CD14-positive monocyte (primary cell): ENCODE measurements at regions not wholly inside any gene's neighbourhood (a gene's known extent, or its start where the extent isn't known, plus 50 kb on each side); places are given as distances from the start of the nearest gene placed in this dataset.

Source experiments
- DNase-seq, 3 donors: peaks; one replicate each; pipeline ENCODE4 v3.0.0-alpha.2; 2011 to 2022
- H2AFZ ChIP-seq: 2 replicates; pipeline ENCODE4 v1.6.0; 2012; ENCODE audit warnings: mild to moderate bottlenecking, low read depth, low read length, inconsistent platforms; ENCODE audit not compliant: insufficient read depth, poor library complexity, severe bottlenecking
- H3K27ac ChIP-seq, 2 donors: 1 replicate in 1 of 2; 2 replicates in 1 of 2; pipeline ENCODE4 v1.5.1; 2012 to 2013; ENCODE audit warnings: low read length in 2 of 2, control low read depth in 1 of 2, inconsistent platforms in 1 of 2, low read depth in 1 of 2, mild to moderate bottlenecking in 1 of 2
- H3K27me3 ChIP-seq, 2 donors: one replicate each; pipeline versions ENCODE4 v1.6.0 to v1.6.1; 2011 to 2013; ENCODE audit warnings: low read length in 2 of 2; ENCODE audit not compliant: control insufficient read depth in 2 of 2, insufficient read depth in 2 of 2
- H3K36me3 ChIP-seq, 2 donors: replicated peaks in 1 of 2; 1 replicate in 1 of 2; 2 replicates in 1 of 2; pipeline versions ENCODE4 v1.5.1 to v1.6.1; 2012 to 2013; ENCODE audit warnings: low read length in 2 of 2, control low read depth in 1 of 2, inconsistent platforms in 1 of 2, mild to moderate bottlenecking in 1 of 2; ENCODE audit not compliant: insufficient read depth in 2 of 2, control insufficient read depth in 1 of 2
- H3K4me1 ChIP-seq, 2 donors: 1 replicate in 1 of 2; 2 replicates in 1 of 2; pipeline versions ENCODE4 v1.5.1 to v1.6.1; 2012 to 2013; ENCODE audit warnings: low read length in 2 of 2, control low read depth in 1 of 2, inconsistent platforms in 1 of 2, mild to moderate bottlenecking in 1 of 2, moderate library complexity in 1 of 2; ENCODE audit not compliant: insufficient read depth in 2 of 2, control insufficient read depth in 1 of 2
- H3K4me2 ChIP-seq: replicated peaks from 2 replicates; pipeline ENCODE3; 2012; ENCODE audit warnings: low read length, moderate library complexity, mild to moderate bottlenecking; ENCODE audit not compliant: poor library complexity, severe bottlenecking; ENCODE audit errors: extremely low read depth
- H3K4me3 ChIP-seq, 3 experiments: fragments of 200-600 bp in 1 of 3; sonication (generic) in 1 of 3; replicated peaks in 1 of 3; 1 replicate in 2 of 3; 2 replicates in 1 of 3; pipeline ENCODE4 v1.5.1; 2011 to 2013; ENCODE audit warnings: low read length in 3 of 3, mild to moderate bottlenecking in 3 of 3, control low read depth in 2 of 3, low read depth in 2 of 3, inconsistent platforms in 1 of 3, moderate library complexity in 1 of 3
- H3K79me2 ChIP-seq: 2 replicates; pipeline ENCODE4 v1.6.0; 2012; ENCODE audit warnings: mild to moderate bottlenecking, control low read depth, inconsistent platforms, low read length, moderate library complexity; ENCODE audit not compliant: insufficient read depth
- H3K9ac ChIP-seq: 2 replicates; pipeline ENCODE4 v1.6.0; 2017; ENCODE audit warnings: low read length, mild to moderate bottlenecking; ENCODE audit not compliant: insufficient read depth, poor library complexity, severe bottlenecking
- H3K9me3 ChIP-seq, 2 donors: replicated peaks in 1 of 2; 1 replicate in 1 of 2; 2 replicates in 1 of 2; pipeline versions ENCODE4 v1.5.1 to v1.6.1; 2012 to 2013; ENCODE audit warnings: low read length in 2 of 2, control low read depth in 1 of 2; ENCODE audit not compliant: control insufficient read depth in 1 of 2, insufficient read depth in 1 of 2
- H4K20me1 ChIP-seq: 2 replicates; pipeline ENCODE4 v1.6.0; 2012; ENCODE audit warnings: mild to moderate bottlenecking, low read length, control low read depth, moderate library complexity; ENCODE audit not compliant: insufficient read depth
- H3K27ac Mint-ChIP-seq, 7 donors: one replicate each; pipeline ENCODE4 v1.8.0; 2020; ENCODE audit warnings: mild to moderate bottlenecking in 7 of 7, mixed read lengths in 7 of 7, moderate library complexity in 6 of 7, inconsistent platforms in 2 of 7
- H3K27me3 Mint-ChIP-seq, 3 donors: one replicate each; pipeline ENCODE4 v1.8.0; 2021 to 2022; ENCODE audit warnings: low read depth in 3 of 3, mild to moderate bottlenecking in 3 of 3, mixed read lengths in 3 of 3, moderate library complexity in 3 of 3, inconsistent platforms in 1 of 3
- H3K36me3 Mint-ChIP-seq, 2 donors: one replicate each; pipeline ENCODE4 v1.8.0; 2020; ENCODE audit warnings: mixed read lengths in 2 of 2, inconsistent platforms in 1 of 2, mild to moderate bottlenecking in 1 of 2
- H3K4me1 Mint-ChIP-seq: one replicate; pipeline ENCODE4 v1.8.0; 2020; ENCODE audit warnings: mild to moderate bottlenecking, mixed read lengths
- H3K4me3 Mint-ChIP-seq, 2 donors: one replicate each; pipeline ENCODE4 v1.8.0; 2020; ENCODE audit warnings: mild to moderate bottlenecking in 2 of 2, mixed read lengths in 2 of 2, moderate library complexity in 1 of 2
- H3K9me3 Mint-ChIP-seq, 7 donors: one replicate each; pipeline ENCODE4 v1.8.0; 2020 to 2022; ENCODE audit warnings: mixed read lengths in 7 of 7, mild to moderate bottlenecking in 6 of 7, moderate library complexity in 6 of 7, inconsistent platforms in 2 of 7
- WGBS: methylation state at CpG from one replicate; pipeline ENCODE4 v1.1.5; 2013; ENCODE audit warnings: missing lambda C conversion rate; ENCODE audit not compliant: insufficient coverage; 5-methylcytosine and 5-hydroxymethylcytosine counted together
- intact Hi-C, 2 donors: fragments of 100-400 bp; cut with micrococcal nuclease; formaldehyde crosslinking; loops; one replicate each; pipeline versions ENCODE4 v1.15.0 to v1.15.1; 2023
- TF ChIP-seq, protein P1 (sequence below): fragments of 200-600 bp; IDR thresholded peaks from one replicate; pipeline ENCODE4 v1.8.0; 2022; ENCODE audit warnings: antibody characterized with exemption, mild to moderate bottlenecking

DNA sequence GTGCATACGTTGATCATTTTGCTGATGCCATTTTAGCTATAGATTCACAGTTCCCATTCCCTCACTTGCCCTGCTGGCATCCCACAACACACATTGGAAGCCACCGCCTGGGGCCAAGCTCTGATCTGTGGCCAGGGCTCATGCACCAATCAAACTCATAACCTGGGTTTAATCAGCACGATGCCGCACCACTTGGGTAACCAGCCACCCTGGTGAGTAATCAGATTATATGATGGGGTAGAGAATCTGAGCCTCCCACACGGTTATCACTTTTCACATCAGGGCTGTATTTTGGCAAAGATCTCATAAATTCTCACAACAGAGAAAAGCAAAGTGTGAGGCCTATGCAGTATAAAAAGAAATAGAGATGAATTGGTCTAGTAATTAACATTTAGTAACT lies 66.0 kb upstream of the TNFRSF19 start:
- H2AFZ ChIP-seq = no peak overlapping the region
- H3K9ac ChIP-seq = no peak overlapping the region
- H3K36me3 Mint-ChIP-seq = no peaks in the 10 kb centered on the region
- no peaks in the 10 kb centered on the region for H3K27me3 ChIP-seq
- H3K27ac ChIP-seq = no peak overlapping the region
- H3K4me3 Mint-ChIP-seq = no peak overlapping the region
- intact Hi-C loops = no loop called here
- H3K4me1 ChIP-seq = no peaks in the 10 kb centered on the region
- no peak overlapping the region for H3K4me2 ChIP-seq
- no peak for DNase-seq
- 100% methylated on average over 1 of the region's 5 CpGs for WGBS
- peaks cover 0 to 2% (median 0%) of the 10 kb centered on the region in 7 donors for H3K9me3 Mint-ChIP-seq
- TF ChIP-seq, protein P1, sequence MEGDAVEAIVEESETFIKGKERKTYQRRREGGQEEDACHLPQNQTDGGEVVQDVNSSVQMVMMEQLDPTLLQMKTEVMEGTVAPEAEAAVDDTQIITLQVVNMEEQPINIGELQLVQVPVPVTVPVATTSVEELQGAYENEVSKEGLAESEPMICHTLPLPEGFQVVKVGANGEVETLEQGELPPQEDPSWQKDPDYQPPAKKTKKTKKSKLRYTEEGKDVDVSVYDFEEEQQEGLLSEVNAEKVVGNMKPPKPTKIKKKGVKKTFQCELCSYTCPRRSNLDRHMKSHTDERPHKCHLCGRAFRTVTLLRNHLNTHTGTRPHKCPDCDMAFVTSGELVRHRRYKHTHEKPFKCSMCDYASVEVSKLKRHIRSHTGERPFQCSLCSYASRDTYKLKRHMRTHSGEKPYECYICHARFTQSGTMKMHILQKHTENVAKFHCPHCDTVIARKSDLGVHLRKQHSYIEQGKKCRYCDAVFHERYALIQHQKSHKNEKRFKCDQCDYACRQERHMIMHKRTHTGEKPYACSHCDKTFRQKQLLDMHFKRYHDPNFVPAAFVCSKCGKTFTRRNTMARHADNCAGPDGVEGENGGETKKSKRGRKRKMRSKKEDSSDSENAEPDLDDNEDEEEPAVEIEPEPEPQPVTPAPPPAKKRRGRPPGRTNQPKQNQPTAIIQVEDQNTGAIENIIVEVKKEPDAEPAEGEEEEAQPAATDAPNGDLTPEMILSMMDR = no peak
- H4K20me1 ChIP-seq = no peaks in the 10 kb centered on the region
- no peaks in the 10 kb centered on the region for H3K36me3 ChIP-seq
- peaks cover 5 to 8% (median 7%) of the 10 kb centered on the region in 3 donors for H3K27me3 Mint-ChIP-seq
- H3K27ac Mint-ChIP-seq = no peak overlapping the region
- H3K4me3 ChIP-seq = no peak overlapping the region
- H3K9me3 ChIP-seq = no peaks in the 10 kb centered on the region
- H3K79me2 ChIP-seq = no peaks in the 10 kb centered on the region
- H3K4me1 Mint-ChIP-seq = no peaks in the 10 kb centered on the region

DNA sequence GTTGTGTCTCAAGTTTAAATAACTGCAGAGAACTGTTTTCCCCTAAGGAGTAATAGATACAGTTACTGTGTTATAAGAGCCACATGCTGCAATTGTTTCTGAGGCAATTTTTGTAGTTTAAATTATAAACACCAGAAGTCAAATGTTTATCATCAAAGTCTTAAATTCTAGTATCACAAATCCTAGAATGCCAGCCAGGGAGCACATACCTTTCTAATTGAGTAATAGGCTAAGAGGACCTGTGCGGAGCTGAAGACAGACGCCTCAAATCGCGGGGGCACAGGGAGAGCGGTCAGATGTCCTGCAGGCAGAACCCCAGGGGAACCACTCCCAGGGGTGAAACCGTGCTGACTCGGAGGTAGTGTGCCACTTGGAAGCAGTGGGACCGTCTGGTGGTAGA lies 65.2 kb upstream of the TNFRSF19 start:
- Mint-ChIP-seq H3K4me1 (no peaks in the 10 kb centered on the region), H3K4me3 (no peak overlapping the region), H3K27ac (no peak overlapping the region), H3K36me3 (no peaks in the 10 kb centered on the region), H3K27me3 (peaks cover 4 to 8% (median 5%) of the 10 kb centered on the region in 3 donors), H3K9me3 (peaks cover 0 to 3% (median 0%) of the 10 kb centered on the region in 7 donors)
- Histone ChIP-seq H4K20me1 (no peaks in the 10 kb centered on the region), H3K4me1 (no peaks in the 10 kb centered on the region), H3K27ac (no peak overlapping the region), H3K36me3 (no peaks in the 10 kb centered on the region), H3K9ac (no peak overlapping the region), H3K9me3 (no peaks in the 10 kb centered on the region), H3K4me3 (no peak overlapping the region), H2AFZ (no peak overlapping the region), H3K79me2 (no peaks in the 10 kb centered on the region), H3K27me3 (no peaks in the 10 kb centered on the region), H3K4me2 (no peak overlapping the region)
- TF ChIP-seq, protein P1 = no peak
- 92% methylated on average over 2 of the region's 8 CpGs for WGBS
- intact Hi-C loops = no loop called here
- DNase-seq = no peak
